Mammary epithelial cell (primary cell): ENCODE measurements at regions not wholly inside any gene's neighbourhood (a gene's known extent, or its start where the extent isn't known, plus 50 kb on each side); places are given as distances from the start of the nearest gene placed in this dataset.

Experiments
- CTCF ChIP-seq, 2 donors: IDR thresholded peaks in 1 of 2; conservative IDR thresholded peaks in 1 of 2; 2 replicates each; pipeline ENCODE4 v1.5.1; 2011 to 2012; ENCODE audit warnings: inconsistent platforms in 2 of 2, low read length in 2 of 2, mild to moderate bottlenecking in 2 of 2, control low read depth in 1 of 2, low read depth in 1 of 2; ENCODE audit not compliant: insufficient read depth in 1 of 2; ENCODE audit errors: extremely low read depth in 1 of 2
- EZH2 ChIP-seq: IDR thresholded peaks from 2 replicates; pipeline ENCODE4 v1.6.1; 2012; ENCODE audit warnings: low read length, inconsistent platforms, borderline replicate concordance

GRCh38 chr2:128615571-128615970 is 296.9 kb upstream of the HS6ST1 start:
- TF ChIP-seq CTCF (conservative IDR thresholded peaks at IDR 0.05 in 1 of 2, IDR thresholded peaks at IDR 0.05 in 1 of 2; ENCODE audit: extremely low read depth in 1 of 2, insufficient read depth in 1 of 2, low read depth in 1 of 2, low read length in 2 of 2): no peak
- TF ChIP-seq EZH2: no peak
